Activated naive CD4-positive, alpha-beta T cell treated with anti-CD3 and anti-CD28 coated beads, Interleukin-2, amount 50 U/mL, for 72 hours (primary cell): ENCODE measurements at regions not wholly inside any gene's neighbourhood (a gene's known extent, or its start where the extent isn't known, plus 50 kb on each side); places are given as distances from the start of the nearest gene placed in this dataset.

Source experiments
- ATAC-seq, 2 donors: fragments of 150-1000 bp; cut with Tn5 transposase; 2 replicates each; pipeline ENCODE4 v1.10.0; 2021; ENCODE audit warnings: mild to moderate bottlenecking in 2 of 2, moderate library complexity in 2 of 2
- DNase-seq, 2 donors: peaks; one replicate each; pipeline ENCODE4 v3.0.0; 2021 to 2022; ENCODE audit warnings: low spot score in 2 of 2
- H3K27ac Mint-ChIP-seq, 2 donors: one replicate each; pipeline ENCODE4 v1.8.0; 2022; ENCODE audit warnings: mild to moderate bottlenecking in 2 of 2, mixed read lengths in 2 of 2
- H3K36me3 Mint-ChIP-seq, 2 donors: one replicate each; pipeline ENCODE4 v1.8.0; 2022; ENCODE audit warnings: mixed read lengths in 2 of 2
- H3K9me3 Mint-ChIP-seq, 2 donors: one replicate each; pipeline ENCODE4 v1.8.0; 2022; ENCODE audit warnings: mixed read lengths in 2 of 2

GRCh38 chr5:175123542-175123941 lies 320.4 kb downstream of the DRD1 start:
- no peak overlapping the region for H3K27ac Mint-ChIP-seq
- no peak for ATAC-seq

GRCh38 chr5:175121457-175121856 lies 322.5 kb downstream of the DRD1 start:
- no peaks in the 10 kb centered on the region for H3K36me3 Mint-ChIP-seq
- no peak overlapping the region for H3K27ac Mint-ChIP-seq
- DNase-seq (no peak), ATAC-seq (no peak)
- H3K9me3 Mint-ChIP-seq: peaks cover 0 to 4% of the 10 kb centered on the region in 2 donors

More at GRCh38 chr5:175123542-175123941, 320.4 kb downstream of the DRD1 start:
- peaks cover 0 to 4% of the 10 kb centered on the region in 2 donors for H3K9me3 Mint-ChIP-seq
- no peak for DNase-seq
- no peaks in the 10 kb centered on the region for H3K36me3 Mint-ChIP-seq

GRCh38 chr5:175120412-175120811 lies 323.6 kb downstream of the DRD1 start:
- Mint-ChIP-seq H3K9me3 (peaks cover 0 to 4% of the 10 kb centered on the region in 2 donors), H3K36me3 (no peaks in the 10 kb centered on the region), H3K27ac (no peak overlapping the region)
- DNase-seq (no peak), ATAC-seq (no peak)

GRCh38 chr5:175118700-175119309 lies 325.2 kb downstream of the DRD1 start:
- Mint-ChIP-seq H3K9me3 (peaks cover 0 to 4% of the 10 kb centered on the region in 2 donors), H3K27ac (no peak overlapping the region), H3K36me3 (no peaks in the 10 kb centered on the region)
- DNase-seq (no peak), ATAC-seq (no peak)

- no peaks in the 10 kb centered on the region for H3K36me3 Mint-ChIP-seq
- H3K27ac Mint-ChIP-seq: no peak overlapping the region
- ATAC-seq (no peak), DNase-seq (no peak)
- H3K9me3 Mint-ChIP-seq: no peaks in the 10 kb centered on the region
These were observed 327.4 kb downstream of the DRD1 start for GRCh38 chr5:175116466-175117048.

- DNase-seq: no peak
- Mint-ChIP-seq H3K36me3 (no peaks in the 10 kb centered on the region), H3K9me3 (no peaks in the 10 kb centered on the region), H3K27ac (no peak overlapping the region)
- ATAC-seq: no peak
These were observed 328.2 kb downstream of the DRD1 start for GRCh38 chr5:175115831-175116230.

GRCh38 chr5:175113947-175114346 lies 330.0 kb downstream of the DRD1 start:
- no peak for DNase-seq
- ATAC-seq: no peak
- Mint-ChIP-seq H3K36me3 (no peaks in the 10 kb centered on the region), H3K27ac (no peak overlapping the region), H3K9me3 (peaks cover 0 to 8% of the 10 kb centered on the region in 2 donors)

GRCh38 chr5:175109058-175109755 lies 334.8 kb downstream of the DRD1 start:
- peaks cover 7 to 9% of the 10 kb centered on the region in 2 donors for H3K9me3 Mint-ChIP-seq
- DNase-seq (no peak), ATAC-seq (no peak)
- H3K27ac Mint-ChIP-seq: no peak overlapping the region
- no peaks in the 10 kb centered on the region for H3K36me3 Mint-ChIP-seq

- no peak for ATAC-seq
- no peak for DNase-seq
- Mint-ChIP-seq H3K27ac (no peak overlapping the region), H3K36me3 (no peaks in the 10 kb centered on the region), H3K9me3 (peaks cover 7 to 9% of the 10 kb centered on the region in 2 donors)
These were observed 336.1 kb downstream of the DRD1 start for GRCh38 chr5:175107865-175108264.

- H3K9me3 Mint-ChIP-seq: peaks cover 7 to 9% of the 10 kb centered on the region in 2 donors
- no peak for ATAC-seq
- no peak for DNase-seq
- H3K27ac Mint-ChIP-seq: no peak overlapping the region
- H3K36me3 Mint-ChIP-seq: no peaks in the 10 kb centered on the region
These were observed 336.9 kb downstream of the DRD1 start for GRCh38 chr5:175107028-175107588.

- Mint-ChIP-seq H3K27ac (no peak overlapping the region), H3K9me3 (peaks cover 7 to 8% of the 10 kb centered on the region in 2 donors), H3K36me3 (no peaks in the 10 kb centered on the region)
- no peak for DNase-seq
- no peak for ATAC-seq
These were observed 339.3 kb downstream of the DRD1 start for GRCh38 chr5:175104677-175105076.

GRCh38 chr5:175103746-175104145 lies 340.2 kb downstream of the DRD1 start:
- ATAC-seq (no peak), DNase-seq (no peak)
- H3K9me3 Mint-ChIP-seq: peaks cover 0 to 7% of the 10 kb centered on the region in 2 donors
- no peaks in the 10 kb centered on the region for H3K36me3 Mint-ChIP-seq
- no peak overlapping the region for H3K27ac Mint-ChIP-seq

GRCh38 chr5:175102717-175103116 lies 341.3 kb downstream of the DRD1 start:
- no peak for DNase-seq
- no peak overlapping the region for H3K27ac Mint-ChIP-seq
- no peak for ATAC-seq
- H3K36me3 Mint-ChIP-seq: no peaks in the 10 kb centered on the region
- no peaks in the 10 kb centered on the region for H3K9me3 Mint-ChIP-seq

GRCh38 chr5:175098301-175098700 lies 345.7 kb downstream of the DRD1 start:
- ATAC-seq (no peak), DNase-seq (no peak)
- Mint-ChIP-seq H3K27ac (no peak overlapping the region), H3K9me3 (no peaks in the 10 kb centered on the region), H3K36me3 (no peaks in the 10 kb centered on the region)

- DNase-seq (no peak), ATAC-seq (no peak)
- Mint-ChIP-seq H3K9me3 (no peaks in the 10 kb centered on the region), H3K27ac (no peak overlapping the region), H3K36me3 (no peaks in the 10 kb centered on the region)
These were observed 347.4 kb downstream of the DRD1 start for GRCh38 chr5:175096469-175097165.

- DNase-seq (no peak), ATAC-seq (no peak)
- no peak overlapping the region for H3K27ac Mint-ChIP-seq
- no peaks in the 10 kb centered on the region for H3K36me3 Mint-ChIP-seq
- H3K9me3 Mint-ChIP-seq: no peaks in the 10 kb centered on the region
These were observed 349.5 kb downstream of the DRD1 start for GRCh38 chr5:175094461-175094860.

- DNase-seq (no peak), ATAC-seq (no peak)
- Mint-ChIP-seq H3K27ac (no peak overlapping the region), H3K9me3 (no peaks in the 10 kb centered on the region), H3K36me3 (no peaks in the 10 kb centered on the region)
These were observed 351.3 kb downstream of the DRD1 start for GRCh38 chr5:175092691-175093090.
